Ascending aorta (tissue), 2 donors: ENCODE measurements at regions not wholly inside any gene's neighbourhood (a gene's known extent, or its start where the extent isn't known, plus 50 kb on each side); places are given as distances from the start of the nearest gene placed in this dataset.
"Not testable (repeated sequence)": the region's sequence is repeated elsewhere in the genome, so short reads cannot be mapped to it uniquely, and the experiment has no call there.

Experiments
- DNase-seq, 2 donors: peaks; one replicate each; pipeline ENCODE4 v3.0.0-alpha.2; 2019; ENCODE audit warnings: low spot score in 2 of 2
- H3K27ac ChIP-seq, 2 donors: fragments of 200-600 bp; sonication (generic); one replicate each; pipeline ENCODE4 v1.5.1; 2016 to 2017; ENCODE audit warnings: mild to moderate bottlenecking in 1 of 2
- H3K27me3 ChIP-seq: fragments of 200-600 bp; sonication (generic); one replicate; pipeline ENCODE4 v1.5.1; 2017
- H3K36me3 ChIP-seq, 2 donors: fragments of 200-600 bp; sonication (generic); one replicate each; pipeline ENCODE4 v1.5.1; 2016
- H3K4me1 ChIP-seq, 2 donors: fragments of 200-600 bp; sonication (generic); one replicate each; pipeline ENCODE4 v1.5.1; 2016 to 2017; ENCODE audit warnings: mild to moderate bottlenecking in 1 of 2
- H3K4me3 ChIP-seq, 2 donors: fragments of 200-600 bp; sonication (generic); one replicate each; pipeline ENCODE4 v1.5.1; 2016 to 2017; ENCODE audit warnings: mild to moderate bottlenecking in 1 of 2
- H3K9me3 ChIP-seq, 2 donors: fragments of 200-600 bp; sonication (generic); one replicate each; pipeline ENCODE4 v1.5.1; 2016
- CTCF ChIP-seq, 3 experiments: fragments of 200-600 bp in 2 of 3; fragments of 450-650 bp in 1 of 3; sonication (generic) in 2 of 3; IDR thresholded peaks; one replicate each; pipeline ENCODE4 v1.5.1; 2016 to 2019; ENCODE audit warnings: antibody characterized with exemption in 3 of 3, mild to moderate bottlenecking in 1 of 3, moderate library complexity in 1 of 3
- intact Hi-C: fragments of 100-400 bp; cut with DNase I; formaldehyde crosslinking; loops from one replicate; pipeline ENCODE4 v1.15.1; 2023

DNA sequence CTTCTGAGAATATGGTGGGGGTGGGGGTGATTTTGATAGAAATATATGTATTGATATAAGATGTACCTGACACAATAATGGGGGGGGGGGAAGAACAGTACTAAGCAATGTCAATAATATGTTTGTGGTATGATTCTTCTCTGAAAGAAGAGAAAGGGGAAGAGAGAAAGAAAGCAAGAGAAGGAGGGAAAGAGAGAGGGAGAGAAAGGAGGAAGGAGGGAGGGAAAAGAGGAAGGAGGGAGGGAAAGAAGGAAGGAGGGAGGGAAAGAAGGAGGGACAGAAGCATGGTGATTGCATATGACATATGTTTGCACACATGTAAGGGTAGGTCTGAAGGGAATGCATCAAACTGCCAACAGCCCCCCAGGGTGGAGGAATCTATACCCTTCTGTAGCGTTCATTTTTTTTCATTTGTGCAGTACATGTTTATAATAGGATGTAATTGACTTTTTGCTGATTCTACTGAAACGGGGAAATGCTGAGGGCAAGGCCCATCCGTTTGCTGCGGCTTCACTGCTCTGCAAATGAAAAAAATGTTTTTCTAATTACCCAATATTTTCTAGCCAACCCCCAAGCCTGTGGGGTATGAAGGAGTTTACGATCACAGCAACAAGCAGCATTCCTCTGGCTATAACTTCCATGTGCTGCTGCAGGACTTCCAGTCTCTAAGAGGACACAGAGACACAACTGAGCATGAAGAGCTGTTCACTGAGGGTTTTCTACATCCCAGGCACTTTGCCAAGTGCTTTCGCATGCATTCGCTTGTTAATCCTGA lies 119.3 kb upstream of the ZC3H12A start:
- intact Hi-C loops = no loop called here
- H3K27me3 ChIP-seq = no peaks in the 10 kb centered on the region
- DNase-seq = peak in 1 of 2 donors; percentile 35

GRCh38 chr1:37358992-37359391 lies 115.4 kb upstream of the ZC3H12A start:
- intact Hi-C loops = no loop called here
- no peaks in the 10 kb centered on the region for H3K4me1 ChIP-seq

More for the DNA sequence above, 119.3 kb upstream of the ZC3H12A start:
- Histone ChIP-seq H3K4me1 (no peaks in the 10 kb centered on the region), H3K9me3 (no peaks in the 10 kb centered on the region), H3K4me3 (no peak overlapping the region), H3K27ac (no peak overlapping the region), H3K36me3 (no peaks in the 10 kb centered on the region)
- no peak for TF ChIP-seq CTCF (IDR thresholded peaks at IDR 0.05)

DNA sequence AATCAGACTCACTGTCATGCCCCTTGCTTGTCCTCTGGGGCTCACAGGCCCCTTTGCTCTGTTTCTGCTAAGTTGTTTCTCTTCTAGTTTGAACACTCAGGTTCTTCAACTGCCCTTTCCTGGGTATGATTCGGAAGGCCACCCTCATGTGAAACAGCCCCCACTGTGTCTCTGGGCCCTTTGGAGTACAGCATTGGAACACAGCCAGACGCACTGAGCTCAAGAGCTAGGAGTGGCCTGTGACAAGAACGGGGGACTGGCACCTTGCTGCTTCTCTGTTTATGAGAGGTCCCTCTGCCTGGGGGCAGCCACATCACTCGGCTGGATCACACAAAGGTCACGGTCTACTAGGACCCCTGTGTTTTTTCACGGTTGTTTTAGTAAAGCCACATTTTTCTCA lies 114.4 kb upstream of the ZC3H12A start:
- Histone ChIP-seq H3K9me3 (no peaks in the 10 kb centered on the region), H3K36me3 (no peaks in the 10 kb centered on the region), H3K4me3 (no peak overlapping the region), H3K4me1 (no peaks in the 10 kb centered on the region), H3K27ac (no peak overlapping the region), H3K27me3 (no peaks in the 10 kb centered on the region)
- DNase-seq = no peak
- TF ChIP-seq CTCF (IDR thresholded peaks at IDR 0.05) = no peak
- intact Hi-C loops = no loop called here

More at GRCh38 chr1:37358992-37359391, 115.4 kb upstream of the ZC3H12A start:
- Histone ChIP-seq H3K9me3 (no peaks in the 10 kb centered on the region), H3K27ac (no peak overlapping the region), H3K27me3 (no peaks in the 10 kb centered on the region), H3K4me3 (no peak overlapping the region), H3K36me3 (no peaks in the 10 kb centered on the region)
- TF ChIP-seq CTCF (IDR thresholded peaks at IDR 0.05) = no peak
- no peak for DNase-seq

- intact Hi-C loops = no loop called here
- no peak overlapping the region for H3K27ac ChIP-seq
- no peaks in the 10 kb centered on the region for H3K27me3 ChIP-seq
- no peaks in the 10 kb centered on the region for H3K36me3 ChIP-seq
- H3K4me1 ChIP-seq = no peaks in the 10 kb centered on the region
- DNase-seq = no peak
- H3K9me3 ChIP-seq = no peaks in the 10 kb centered on the region
- no peak overlapping the region for H3K4me3 ChIP-seq
- TF ChIP-seq CTCF (IDR thresholded peaks at IDR 0.05) = no peak
These were observed 111.6 kb upstream of the ZC3H12A start for GRCh38 chr1:37362594-37363385.

- DNase-seq = no peak
- intact Hi-C loops = no loop called here
- no peak for TF ChIP-seq CTCF (IDR thresholded peaks at IDR 0.05)
- no peaks in the 10 kb centered on the region for H3K9me3 ChIP-seq
- H3K27ac ChIP-seq = no peak overlapping the region
- H3K27me3 ChIP-seq = no peaks in the 10 kb centered on the region
- no peaks in the 10 kb centered on the region for H3K36me3 ChIP-seq
- no peak overlapping the region for H3K4me3 ChIP-seq
- no peaks in the 10 kb centered on the region for H3K4me1 ChIP-seq
These were observed 110.8 kb upstream of the ZC3H12A start for GRCh38 chr1:37363535-37363934.

DNA sequence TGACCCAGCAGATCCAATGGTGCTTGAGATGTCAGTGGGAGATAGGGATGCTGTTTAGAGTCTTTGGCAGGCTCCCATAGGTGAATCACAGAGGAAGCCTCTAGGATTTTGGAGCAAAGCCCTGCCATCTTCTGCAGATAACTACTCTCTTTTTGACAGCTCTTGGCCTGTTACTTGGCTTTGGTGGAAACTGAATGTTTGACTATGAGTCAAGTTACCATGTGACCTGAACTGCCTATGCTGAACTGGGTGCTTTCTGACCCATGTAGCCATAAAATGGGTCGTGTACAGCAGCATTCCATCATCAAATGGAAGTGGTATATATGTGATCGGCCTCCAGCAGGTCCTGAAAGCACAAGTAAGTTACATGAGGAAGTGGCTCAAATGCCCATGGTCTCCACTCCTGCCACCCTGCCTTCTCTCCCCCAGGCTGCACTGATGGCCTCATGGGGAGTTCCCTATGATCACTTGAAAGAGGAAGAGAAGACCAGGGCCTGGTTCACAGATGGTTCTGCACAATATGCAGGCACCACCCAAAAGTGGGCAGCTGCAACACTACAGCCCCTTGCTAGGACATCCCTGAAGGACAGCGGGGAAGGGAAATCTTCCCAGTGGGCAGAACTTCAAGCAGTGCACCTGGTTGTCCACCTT lies 105.6 kb upstream of the ZC3H12A start:
- H3K27me3 ChIP-seq, H3K27ac ChIP-seq, intact Hi-C loops, H3K36me3 ChIP-seq, H3K4me1 ChIP-seq, H3K4me3 ChIP-seq, H3K9me3 ChIP-seq, DNase-seq: not testable (repeated sequence)
